Body of pancreas (tissue), 4 donors: ENCODE measurements at regions not wholly inside any gene's neighbourhood (a gene's known extent, or its start where the extent isn't known, plus 50 kb on each side); places are given as distances from the start of the nearest gene placed in this dataset.

Experiments used
- ATAC-seq: fragments of 150-250 bp; one replicate; pipeline ENCODE4 v1.9.1; 2016
- DNase-seq, 4 donors: peaks; one replicate each; pipeline ENCODE4 v3.0.0-alpha.2; 2019
- H3K27ac ChIP-seq, 4 donors: fragments of 200-600 bp; sonication (generic); 1 replicate in 3 of 4; 2 replicates in 1 of 4; pipeline versions ENCODE4 v1.5.1 to v1.6.1; 2016 to 2019; ENCODE audit warnings: mild to moderate bottlenecking in 1 of 4, mixed read lengths in 1 of 4, moderate library complexity in 1 of 4
- H3K27me3 ChIP-seq, 2 donors: fragments of 200-600 bp; sonication (generic); one replicate each; pipeline ENCODE4 v1.6.0; 2016; ENCODE audit warnings: mild to moderate bottlenecking in 1 of 2
- H3K36me3 ChIP-seq, 2 donors: fragments of 200-600 bp; sonication (generic); replicated peaks in 1 of 2; 2 replicates each; pipeline ENCODE4 v1.5.1; 2016; ENCODE audit warnings: low read depth in 2 of 2; ENCODE audit not compliant: insufficient read depth in 1 of 2
- H3K4me1 ChIP-seq: fragments of 200-600 bp; sonication (generic); one replicate; pipeline ENCODE4 v1.6.0; 2016
- H3K4me3 ChIP-seq, 2 donors: fragments of 200-600 bp; sonication (generic); 1 replicate in 1 of 2; 2 replicates in 1 of 2; pipeline ENCODE4 v1.5.1; 2016 to 2019
- H3K9me3 ChIP-seq, 3 donors: fragments of 200-600 bp; sonication (generic); 1 replicate in 2 of 3; 2 replicates in 1 of 3; pipeline ENCODE4 v1.5.1; 2016
- CTCF ChIP-seq, 7 experiments: fragments of 450-650 bp in 4 of 7; fragments of 200-600 bp in 3 of 7; sonication (generic) in 3 of 7; IDR thresholded peaks; one replicate each; pipeline ENCODE4 v1.5.1; 2016 to 2019; ENCODE audit warnings: antibody characterized with exemption in 7 of 7
- POLR2A ChIP-seq, 3 donors: fragments of 450-650 bp; IDR thresholded peaks; one replicate each; pipeline ENCODE4 v1.6.1; 2016; ENCODE audit warnings: antibody characterized with exemption in 3 of 3, mild to moderate bottlenecking in 2 of 3
- WGBS, 2 donors: methylation state at CpG; one replicate each; pipeline ENCODE4 v1.1.5; 2017; 5-methylcytosine and 5-hydroxymethylcytosine counted together
- intact Hi-C: fragments of 100-400 bp; cut with DNase I; formaldehyde crosslinking; loops from one replicate; pipeline ENCODE4 v1.15.1; 2023

DNA sequence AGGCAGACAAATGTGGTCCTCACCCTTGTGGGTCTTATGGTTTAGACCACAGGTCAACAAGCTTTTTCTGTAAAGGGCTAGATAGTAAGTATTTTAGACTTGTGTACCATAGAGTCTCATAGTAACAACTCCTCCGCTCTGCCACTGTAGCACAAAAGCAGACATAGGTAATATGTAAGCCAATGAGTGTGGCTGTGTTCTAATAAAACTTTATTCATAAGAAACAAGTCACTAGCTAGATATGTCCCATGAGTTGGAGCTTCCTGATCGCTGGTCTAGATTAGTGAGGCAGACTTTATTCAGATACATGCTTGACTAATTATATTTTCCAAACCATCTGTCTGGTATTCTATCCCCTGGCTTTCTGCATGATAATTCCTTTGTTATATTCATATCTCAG lies 196.4 kb upstream of the TSHZ2 start:
- H3K27me3 ChIP-seq, result no peaks in the 10 kb centered on the region
- no peaks in the 10 kb centered on the region for H3K36me3 ChIP-seq
- ATAC-seq (no peak), DNase-seq (no peak)
- no peaks in the 10 kb centered on the region for H3K4me1 ChIP-seq
- TF ChIP-seq CTCF (IDR thresholded peaks at IDR 0.05), result no peak
- TF ChIP-seq POLR2A (IDR thresholded peaks at IDR 0.05), result no peak
- 88 to 93% methylated on average over 2 of the region's 2 CpGs for WGBS, 2 donors
- H3K4me3 ChIP-seq, result no peak overlapping the region
- no peak overlapping the region for H3K27ac ChIP-seq
- no peaks in the 10 kb centered on the region for H3K9me3 ChIP-seq
- intact Hi-C loops, result no loop called here

- DNase-seq, result no peak
- 71 to 73% methylated on average over 6 of the region's 6 CpGs for WGBS, 2 donors
These were observed 203.5 kb upstream of the TSHZ2 start for GRCh38 chr20:52768694-52769093.

DNA sequence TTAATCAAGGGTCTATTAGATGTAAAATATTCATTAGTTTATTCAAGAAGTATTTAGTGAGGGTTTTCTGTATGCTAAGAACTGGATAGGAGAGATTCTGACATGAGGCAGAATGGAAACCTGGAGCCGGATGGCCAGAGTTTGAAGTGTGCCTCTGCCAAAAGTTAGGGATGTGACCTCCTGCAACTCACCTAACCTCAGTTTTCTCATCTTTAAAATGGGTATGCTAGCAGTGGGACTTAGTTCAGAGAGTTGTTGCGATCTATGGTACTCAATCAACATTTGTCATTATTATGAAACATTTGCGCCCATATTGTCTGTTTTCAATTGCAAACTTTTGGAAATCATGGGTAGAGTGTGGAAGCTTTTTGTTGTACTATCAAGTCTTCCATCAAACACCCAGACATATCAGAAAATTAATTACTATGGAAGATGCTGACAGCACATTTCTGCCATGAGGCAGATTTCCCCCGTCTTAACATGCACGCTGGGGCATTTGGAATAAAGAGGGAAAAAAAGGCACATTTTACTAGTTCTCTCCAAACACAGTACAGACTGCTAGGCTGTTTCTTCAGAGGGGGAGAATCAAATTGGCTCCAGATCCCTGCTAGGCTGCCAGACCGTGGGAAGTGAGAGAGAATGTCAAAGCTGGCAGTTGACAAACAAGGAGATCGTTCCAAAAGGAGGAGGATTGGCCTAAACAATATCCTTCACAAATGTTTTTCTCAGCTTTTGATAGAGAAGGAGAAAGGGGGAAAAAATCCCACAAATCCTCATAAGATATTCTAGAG lies 205.3 kb upstream of the TSHZ2 start:
- TF ChIP-seq POLR2A (IDR thresholded peaks at IDR 0.05) (no peak), CTCF (IDR thresholded peaks at IDR 0.05) (no peak)
- intact Hi-C loops, result no loop called here
- no peak for ATAC-seq
- 70 to 76% methylated on average over 7 of the region's 7 CpGs for WGBS, 2 donors
- Histone ChIP-seq H3K4me3 (no peak overlapping the region), H3K4me1 (no peaks in the 10 kb centered on the region), H3K36me3 (no peaks in the 10 kb centered on the region), H3K27ac (no peak overlapping the region), H3K27me3 (no peaks in the 10 kb centered on the region), H3K9me3 (no peaks in the 10 kb centered on the region)
- no peak for DNase-seq

More at GRCh38 chr20:52768694-52769093, 203.5 kb upstream of the TSHZ2 start:
- Histone ChIP-seq H3K9me3 (no peaks in the 10 kb centered on the region), H3K4me1 (no peaks in the 10 kb centered on the region), H3K4me3 (no peak overlapping the region), H3K36me3 (no peaks in the 10 kb centered on the region), H3K27me3 (no peaks in the 10 kb centered on the region), H3K27ac (no peak overlapping the region)
- ATAC-seq, result no peak
- intact Hi-C loops, result no loop called here
- no peak for TF ChIP-seq CTCF (IDR thresholded peaks at IDR 0.05)
- TF ChIP-seq POLR2A (IDR thresholded peaks at IDR 0.05), result no peak

DNA sequence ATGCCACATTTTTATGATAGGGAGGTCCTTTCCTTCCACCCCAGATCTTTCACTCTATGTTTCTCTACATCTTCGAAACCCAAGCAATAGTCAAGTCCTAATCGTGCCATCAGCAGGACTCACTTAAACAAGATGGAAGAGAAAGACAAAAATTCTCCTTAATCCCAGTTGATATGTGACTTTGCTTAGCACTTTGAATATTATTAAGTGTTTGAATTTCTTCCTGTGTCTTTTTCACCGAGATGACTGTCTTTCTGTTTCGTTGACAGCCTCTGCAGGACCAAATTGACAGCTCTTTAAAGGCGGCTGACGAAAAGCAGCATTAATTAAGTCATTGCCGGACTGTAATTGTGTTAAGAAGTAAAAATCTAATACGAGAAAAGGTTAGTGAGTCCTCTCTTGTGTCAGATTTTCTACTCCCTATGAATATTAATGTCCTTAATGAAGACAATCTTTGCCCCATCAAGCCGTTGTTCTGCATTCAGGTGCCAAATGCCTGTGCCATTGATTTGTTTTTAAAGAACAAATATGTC lies 208.8 kb upstream of the TSHZ2 start:
- no peaks in the 10 kb centered on the region for H3K27me3 ChIP-seq
- H3K4me1 ChIP-seq, result no peaks in the 10 kb centered on the region
- no peaks in the 10 kb centered on the region for H3K9me3 ChIP-seq
- H3K27ac ChIP-seq, result no peak overlapping the region
- no peak for ATAC-seq
- no peak for DNase-seq
- 79% methylated on average over 9 of the region's 9 CpGs for WGBS, 2 donors
- H3K36me3 ChIP-seq, result no peaks in the 10 kb centered on the region
- TF ChIP-seq CTCF (IDR thresholded peaks at IDR 0.05), result no peak
- no peak for TF ChIP-seq POLR2A (IDR thresholded peaks at IDR 0.05)
- H3K4me3 ChIP-seq, result no peak overlapping the region
- intact Hi-C loops, result no loop called here

DNA sequence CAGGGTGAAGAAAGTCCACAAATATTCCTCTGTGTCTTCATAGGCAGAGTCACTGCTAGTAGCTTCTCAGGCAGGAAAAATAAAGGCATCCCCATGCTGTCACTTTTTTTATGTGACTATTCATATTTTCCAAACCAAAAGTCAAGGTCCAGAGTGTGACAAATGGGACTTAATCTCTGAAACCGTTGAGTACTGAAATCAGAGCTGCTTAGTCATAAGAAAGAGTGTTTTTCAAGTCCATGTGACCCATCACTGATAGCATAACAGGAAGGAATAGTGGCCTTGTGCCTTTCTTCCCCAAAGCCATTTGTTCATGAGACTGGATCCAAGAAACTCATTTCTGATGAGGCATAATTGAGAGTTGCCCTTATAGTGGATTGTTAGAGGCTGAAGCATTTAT lies 210.3 kb upstream of the TSHZ2 start:
- DNase-seq, result no peak
- Histone ChIP-seq H3K36me3 (no peaks in the 10 kb centered on the region), H3K27ac (no peak overlapping the region), H3K9me3 (no peaks in the 10 kb centered on the region), H3K4me1 (no peaks in the 10 kb centered on the region), H3K4me3 (no peak overlapping the region), H3K27me3 (no peaks in the 10 kb centered on the region)
- 5 to 7% methylated on average over 1 of the region's 1 CpG for WGBS, 2 donors
- no peak for TF ChIP-seq POLR2A (IDR thresholded peaks at IDR 0.05)
- TF ChIP-seq CTCF (IDR thresholded peaks at IDR 0.05), result no peak
- intact Hi-C loops, result no loop called here
- no peak for ATAC-seq
